GM12864 (cell line): ENCODE measurements at regions not wholly inside any gene's neighbourhood (a gene's known extent, or its start where the extent isn't known, plus 50 kb on each side); places are given as distances from the start of the nearest gene placed in this dataset.
"Not testable (repeated sequence)": the region's sequence is repeated elsewhere in the genome, so short reads cannot be mapped to it uniquely, and the experiment has no call there.

Experiments
- DNase-seq: peaks from one replicate; pipeline ENCODE4 v3.0.0-alpha.2; 2011; ENCODE audit warnings: low read depth
- H3K4me3 ChIP-seq: 2 replicates; pipeline ENCODE4 v1.5.1; 2011; ENCODE audit warnings: mild to moderate bottlenecking, low read depth, low read length, control low read depth
- CTCF ChIP-seq: IDR thresholded peaks from 2 replicates; pipeline ENCODE4 v1.5.1; 2011; ENCODE audit warnings: low read depth, mild to moderate bottlenecking, moderate library complexity, low read length, control low read depth, inconsistent platforms; ENCODE audit errors: missing control alignments

- no peak for DNase-seq
- H3K4me3 ChIP-seq, result no peak overlapping the region
- no peak for TF ChIP-seq CTCF
These were observed 192.5 kb upstream of the TPRG1 start for GRCh38 chr3:188979248-188979647.

- H3K4me3 ChIP-seq, result no peak overlapping the region
- no peak for TF ChIP-seq CTCF
- no peak for DNase-seq
These were observed 192.0 kb upstream of the TPRG1 start for GRCh38 chr3:188979669-188980310.

- no peak for TF ChIP-seq CTCF
- no peak overlapping the region for H3K4me3 ChIP-seq
- no peak for DNase-seq
These were observed 178.6 kb upstream of the TPRG1 start for GRCh38 chr3:188993181-188993580.

- TF ChIP-seq CTCF, result no peak
- DNase-seq, result no peak
- H3K4me3 ChIP-seq, result no peak overlapping the region
These were observed 170.2 kb upstream of the TPRG1 start for GRCh38 chr3:189001559-189001958.

GRCh38 chr3:189003410-189003809 is 168.4 kb upstream of the TPRG1 start:
- TF ChIP-seq CTCF, result no peak
- no peak for DNase-seq
- no peak overlapping the region for H3K4me3 ChIP-seq

- no peak for DNase-seq
- no peak for TF ChIP-seq CTCF
- no peak overlapping the region for H3K4me3 ChIP-seq
These were observed 158.4 kb upstream of the TPRG1 start for GRCh38 chr3:189013224-189013888.

- H3K4me3 ChIP-seq, result no peak overlapping the region
- no peak for TF ChIP-seq CTCF
- no peak for DNase-seq
These were observed 157.2 kb upstream of the TPRG1 start for GRCh38 chr3:189014526-189014925.

- H3K4me3 ChIP-seq, DNase-seq: not testable (repeated sequence)
These were observed 148.9 kb upstream of the TPRG1 start for GRCh38 chr3:189022576-189023466.
